ENCODE measurements at regions not wholly inside any gene's neighbourhood (a gene's known extent, or its start where the extent isn't known, plus 50 kb on each side); places are given as distances from the start of the nearest gene placed in this dataset.
A peak's percentile ranks its signal among the peaks of the same experiment; 100 is the strongest.

DNA sequence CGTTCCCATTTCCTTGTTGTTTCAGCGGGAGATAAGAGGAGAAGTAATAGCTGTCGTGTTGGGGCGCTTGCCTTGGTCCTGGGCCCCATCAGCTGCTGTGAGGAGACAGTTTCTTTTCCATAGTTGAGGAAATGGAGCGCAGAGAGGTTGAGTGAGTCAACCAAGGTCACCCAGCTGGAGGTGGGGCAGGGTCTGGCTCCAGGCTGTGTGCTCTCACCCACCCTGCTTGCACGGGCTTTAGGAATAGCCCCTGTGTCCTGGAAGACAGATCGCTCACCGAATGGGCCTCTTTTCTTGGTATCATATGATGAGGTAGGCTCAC is 165.7 kb upstream of the RTL1 start:
- TF ChIP-seq, protein P1, sequence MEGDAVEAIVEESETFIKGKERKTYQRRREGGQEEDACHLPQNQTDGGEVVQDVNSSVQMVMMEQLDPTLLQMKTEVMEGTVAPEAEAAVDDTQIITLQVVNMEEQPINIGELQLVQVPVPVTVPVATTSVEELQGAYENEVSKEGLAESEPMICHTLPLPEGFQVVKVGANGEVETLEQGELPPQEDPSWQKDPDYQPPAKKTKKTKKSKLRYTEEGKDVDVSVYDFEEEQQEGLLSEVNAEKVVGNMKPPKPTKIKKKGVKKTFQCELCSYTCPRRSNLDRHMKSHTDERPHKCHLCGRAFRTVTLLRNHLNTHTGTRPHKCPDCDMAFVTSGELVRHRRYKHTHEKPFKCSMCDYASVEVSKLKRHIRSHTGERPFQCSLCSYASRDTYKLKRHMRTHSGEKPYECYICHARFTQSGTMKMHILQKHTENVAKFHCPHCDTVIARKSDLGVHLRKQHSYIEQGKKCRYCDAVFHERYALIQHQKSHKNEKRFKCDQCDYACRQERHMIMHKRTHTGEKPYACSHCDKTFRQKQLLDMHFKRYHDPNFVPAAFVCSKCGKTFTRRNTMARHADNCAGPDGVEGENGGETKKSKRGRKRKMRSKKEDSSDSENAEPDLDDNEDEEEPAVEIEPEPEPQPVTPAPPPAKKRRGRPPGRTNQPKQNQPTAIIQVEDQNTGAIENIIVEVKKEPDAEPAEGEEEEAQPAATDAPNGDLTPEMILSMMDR (IDR thresholded peaks at IDR 0.05), result no peak
- H3K36me3 Mint-ChIP-seq, result no peaks in the 10 kb centered on the region
- DNase-seq, result no peak
- H3K4me3 Mint-ChIP-seq, result no peak overlapping the region
- H3K4me3 ChIP-seq (ENCODE audit: low read length), result no peak overlapping the region
- H3K36me3 ChIP-seq (ENCODE audit: control insufficient read depth, insufficient read depth, low read length), result no peaks in the 10 kb centered on the region
- H3K4me1 ChIP-seq (ENCODE audit: control insufficient read depth, insufficient read depth, low read length), result no peaks in the 10 kb centered on the region
- H3K27ac Mint-ChIP-seq, result no peak overlapping the region
- no peaks in the 10 kb centered on the region for H3K27me3 ChIP-seq (ENCODE audit: control insufficient read depth, insufficient read depth, low read length)
- no peaks in the 10 kb centered on the region for H3K9me3 Mint-ChIP-seq
- 85% methylated on average over 8 of the region's 8 CpGs for WGBS (ENCODE audit: insufficient coverage)
- H3K4me1 Mint-ChIP-seq, result no peaks in the 10 kb centered on the region
- H3K9me3 ChIP-seq (ENCODE audit: control insufficient read depth, insufficient read depth, low read length), result no peaks in the 10 kb centered on the region
- intact Hi-C loops (cut with micrococcal nuclease), result no loop called here
- H3K27me3 Mint-ChIP-seq (ENCODE audit: low read depth in 2 of 2), result peaks cover 0 to 3% of the 10 kb centered on the region in 2 donors
- H3K27ac ChIP-seq (ENCODE audit: low read length), result no peak overlapping the region
- ATAC-seq, result no peak

- DNase-seq (peak in 1 of 2 donors; percentile 9), ATAC-seq (no peak)
- H3K36me3 Mint-ChIP-seq, result no peaks in the 10 kb centered on the region
- H3K27ac ChIP-seq (ENCODE audit: low read length), result no peak overlapping the region
- H3K36me3 ChIP-seq (ENCODE audit: control insufficient read depth, insufficient read depth, low read length), result no peaks in the 10 kb centered on the region
- no peaks in the 10 kb centered on the region for H3K9me3 ChIP-seq (ENCODE audit: control insufficient read depth, insufficient read depth, low read length)
- no peak overlapping the region for H3K27ac Mint-ChIP-seq
- TF ChIP-seq, protein P1 (IDR thresholded peaks at IDR 0.05), result no peak
- intact Hi-C loops (cut with micrococcal nuclease), result no loop called here
- H3K27me3 ChIP-seq (ENCODE audit: control insufficient read depth, insufficient read depth, low read length), result no peaks in the 10 kb centered on the region
- peaks cover 0 to 5% of the 10 kb centered on the region in 2 donors for H3K4me1 Mint-ChIP-seq
- WGBS (ENCODE audit: insufficient coverage), result 86% methylated on average over 11 of the region's 11 CpGs
- H3K4me3 ChIP-seq (ENCODE audit: low read length), result no peak overlapping the region
- H3K4me1 ChIP-seq (ENCODE audit: control insufficient read depth, insufficient read depth, low read length), result no peaks in the 10 kb centered on the region
- H3K4me3 Mint-ChIP-seq, result no peak overlapping the region
- no peaks in the 10 kb centered on the region for H3K9me3 Mint-ChIP-seq
- peaks cover 0 to 7% of the 10 kb centered on the region in 2 donors for H3K27me3 Mint-ChIP-seq (ENCODE audit: low read depth in 2 of 2)
These were observed 166.3 kb upstream of the RTL1 start for GRCh38 chr14:101069666-101070362.

DNA sequence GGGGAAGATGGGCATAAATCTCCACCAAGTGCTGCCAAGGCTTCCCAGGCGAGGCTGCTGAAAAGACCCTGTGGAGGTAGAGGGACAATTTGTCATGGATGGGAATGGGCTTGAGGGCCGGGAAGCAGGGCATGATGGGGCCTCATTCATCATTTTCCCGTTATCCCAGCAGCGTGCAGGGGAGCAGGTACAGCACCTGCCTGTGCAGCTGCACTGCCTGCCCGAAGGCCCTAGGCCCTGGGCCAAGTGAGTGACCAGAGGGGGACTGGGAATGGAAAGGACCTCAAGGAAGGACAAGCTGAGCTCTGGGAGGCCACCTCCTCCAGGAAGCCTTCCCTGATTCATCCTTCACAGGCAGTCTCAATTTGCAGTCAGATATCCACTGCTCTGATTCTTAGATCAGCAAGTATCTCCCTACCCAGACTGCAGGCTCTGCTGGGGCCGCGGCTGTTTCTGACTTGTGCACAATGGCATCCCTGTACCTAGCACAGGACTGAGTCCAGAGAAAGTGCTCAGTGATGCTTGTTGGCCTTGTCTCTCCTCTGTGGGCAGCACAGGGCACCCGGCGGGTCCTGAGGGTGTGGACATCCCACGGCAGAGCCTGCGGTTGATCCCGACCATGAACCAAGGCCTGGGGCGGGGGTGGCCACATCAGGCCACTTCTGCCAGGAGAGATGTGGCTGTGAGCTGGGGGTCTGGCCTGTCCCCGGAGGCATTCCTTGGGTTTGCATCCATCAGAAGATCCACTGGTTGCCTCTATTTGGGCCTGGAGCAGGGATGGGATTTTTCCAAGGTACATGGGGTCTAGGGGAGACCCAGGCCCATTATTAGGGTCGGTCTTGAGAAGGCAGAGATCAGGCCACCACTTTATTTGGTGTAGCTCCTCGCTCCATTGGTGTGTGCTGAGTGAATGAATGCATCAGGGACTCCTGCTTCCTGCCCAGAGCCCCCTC is 167.3 kb upstream of the RTL1 start:
- H3K27me3 ChIP-seq (ENCODE audit: control insufficient read depth, insufficient read depth, low read length), result no peaks in the 10 kb centered on the region
- H3K4me1 ChIP-seq (ENCODE audit: control insufficient read depth, insufficient read depth, low read length), result peaks cover 7% of the 10 kb centered on the region
- no peaks in the 10 kb centered on the region for H3K36me3 ChIP-seq (ENCODE audit: control insufficient read depth, insufficient read depth, low read length)
- ATAC-seq, result no peak
- TF ChIP-seq, protein P1 (IDR thresholded peaks at IDR 0.05), result no peak
- 90% methylated on average over 16 of the region's 16 CpGs for WGBS (ENCODE audit: insufficient coverage)
- peak in 1 of 2 donors; percentile 1 for DNase-seq
- no peaks in the 10 kb centered on the region for H3K9me3 ChIP-seq (ENCODE audit: control insufficient read depth, insufficient read depth, low read length)
- no peak overlapping the region for H3K4me3 ChIP-seq (ENCODE audit: low read length)
- H3K27me3 Mint-ChIP-seq (ENCODE audit: low read depth in 2 of 2), result peaks cover 0 to 9% of the 10 kb centered on the region in 2 donors
- H3K9me3 Mint-ChIP-seq, result no peaks in the 10 kb centered on the region
- no peak overlapping the region for H3K27ac ChIP-seq (ENCODE audit: low read length)
- no peak overlapping the region for H3K27ac Mint-ChIP-seq
- no peak overlapping the region for H3K4me3 Mint-ChIP-seq
- H3K4me1 Mint-ChIP-seq, result peaks cover 0 to 15% of the 10 kb centered on the region in 2 donors
- H3K36me3 Mint-ChIP-seq, result no peaks in the 10 kb centered on the region
- intact Hi-C loops (cut with micrococcal nuclease), result no loop called here
